ENCODE measurements at regions not wholly inside any gene's neighbourhood (a gene's known extent, or its start where the extent isn't known, plus 50 kb on each side); places are given as distances from the start of the nearest gene placed in this dataset.
A peak's percentile ranks its signal among the peaks of the same experiment; 100 is the strongest.

- no peak overlapping the region for H3K27ac ChIP-seq
- H3K4me3 ChIP-seq: no peak overlapping the region
- intact Hi-C loops (cut with DNase I): no loop called here
- DNase-seq (peak in 2 of 3 donors; percentile 18 to 22), ATAC-seq (no peak)
- TF ChIP-seq POLR2A (IDR thresholded peaks at IDR 0.05): no peak
- TF ChIP-seq, protein P1, sequence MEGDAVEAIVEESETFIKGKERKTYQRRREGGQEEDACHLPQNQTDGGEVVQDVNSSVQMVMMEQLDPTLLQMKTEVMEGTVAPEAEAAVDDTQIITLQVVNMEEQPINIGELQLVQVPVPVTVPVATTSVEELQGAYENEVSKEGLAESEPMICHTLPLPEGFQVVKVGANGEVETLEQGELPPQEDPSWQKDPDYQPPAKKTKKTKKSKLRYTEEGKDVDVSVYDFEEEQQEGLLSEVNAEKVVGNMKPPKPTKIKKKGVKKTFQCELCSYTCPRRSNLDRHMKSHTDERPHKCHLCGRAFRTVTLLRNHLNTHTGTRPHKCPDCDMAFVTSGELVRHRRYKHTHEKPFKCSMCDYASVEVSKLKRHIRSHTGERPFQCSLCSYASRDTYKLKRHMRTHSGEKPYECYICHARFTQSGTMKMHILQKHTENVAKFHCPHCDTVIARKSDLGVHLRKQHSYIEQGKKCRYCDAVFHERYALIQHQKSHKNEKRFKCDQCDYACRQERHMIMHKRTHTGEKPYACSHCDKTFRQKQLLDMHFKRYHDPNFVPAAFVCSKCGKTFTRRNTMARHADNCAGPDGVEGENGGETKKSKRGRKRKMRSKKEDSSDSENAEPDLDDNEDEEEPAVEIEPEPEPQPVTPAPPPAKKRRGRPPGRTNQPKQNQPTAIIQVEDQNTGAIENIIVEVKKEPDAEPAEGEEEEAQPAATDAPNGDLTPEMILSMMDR (IDR thresholded peaks at IDR 0.05): no peak
- no peaks in the 10 kb centered on the region for H3K36me3 ChIP-seq
- no peaks in the 10 kb centered on the region for H3K9me3 ChIP-seq
- H3K27me3 ChIP-seq: no peaks in the 10 kb centered on the region
- H3K4me1 ChIP-seq: no peaks in the 10 kb centered on the region
- 36% methylated on average over 6 of the region's 14 CpGs for WGBS (ENCODE audit: insufficient coverage, low coverage, low lambda C conversion rate, missing lambda C conversion rate)
Measured at GRCh38 chr1:5725855-5726585, 266.2 kb downstream of the NPHP4 start.

- TF ChIP-seq POLR2A (IDR thresholded peaks at IDR 0.05): no peak
- TF ChIP-seq, protein P1 (IDR thresholded peaks at IDR 0.05): no peak
- H3K9me3 ChIP-seq: no peaks in the 10 kb centered on the region
- no peaks in the 10 kb centered on the region for H3K36me3 ChIP-seq
- H3K27ac ChIP-seq: no peak overlapping the region
- H3K27me3 ChIP-seq: no peaks in the 10 kb centered on the region
- H3K4me1 ChIP-seq: no peaks in the 10 kb centered on the region
- peak in 1 of 3 donors; percentile 33 for DNase-seq
- WGBS (ENCODE audit: insufficient coverage, low coverage, low lambda C conversion rate, missing lambda C conversion rate): 66% methylated on average over 5 of the region's 13 CpGs
- ATAC-seq: no peak
- no peak overlapping the region for H3K4me3 ChIP-seq
- intact Hi-C loops (cut with DNase I): no loop called here
Measured at GRCh38 chr1:5725406-5725805, 266.8 kb downstream of the NPHP4 start.

- TF ChIP-seq, protein P1 (IDR thresholded peaks at IDR 0.05): no peak
- Histone ChIP-seq H3K27me3 (no peaks in the 10 kb centered on the region), H3K9me3 (no peaks in the 10 kb centered on the region), H3K4me1 (no peaks in the 10 kb centered on the region), H3K36me3 (no peaks in the 10 kb centered on the region), H3K4me3 (no peak overlapping the region), H3K27ac (no peak overlapping the region)
- DNase-seq (peak in 2 of 3 donors; percentile 12 to 27), ATAC-seq (no peak)
- 46% methylated on average over 3 of the region's 9 CpGs for WGBS (ENCODE audit: insufficient coverage, low coverage, low lambda C conversion rate, missing lambda C conversion rate)
- intact Hi-C loops (cut with DNase I): no loop called here
Measured at GRCh38 chr1:5724847-5725246, 267.4 kb downstream of the NPHP4 start.

DNA sequence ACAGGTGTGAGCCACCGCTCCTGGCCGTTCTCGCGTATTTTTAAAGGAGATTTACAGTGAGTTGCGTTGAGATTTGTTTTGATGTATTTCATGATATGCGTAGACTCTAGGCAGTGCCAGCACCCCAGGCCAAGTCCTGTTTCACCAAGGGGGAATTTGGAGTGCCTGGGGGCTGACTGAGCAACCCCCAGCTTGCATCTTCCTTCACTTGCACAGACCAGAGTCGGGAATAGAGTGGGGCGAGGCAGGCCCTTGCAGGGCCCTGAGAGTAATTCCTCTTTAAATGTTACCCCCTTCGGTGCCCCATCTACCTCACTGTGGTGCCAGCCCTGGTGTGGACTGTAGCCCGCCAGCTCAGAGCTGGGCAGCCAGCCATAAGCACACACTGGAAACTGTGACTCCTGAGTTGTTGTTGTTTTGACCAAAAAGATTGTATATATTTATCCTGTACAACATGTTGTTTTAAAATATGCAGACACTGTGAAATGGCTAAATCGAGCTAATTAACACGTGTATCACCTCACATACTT, 269.5 kb downstream of the NPHP4 start:
- H3K27ac ChIP-seq: no peak overlapping the region
- intact Hi-C loops (cut with DNase I): no loop called here
- H3K9me3 ChIP-seq: no peaks in the 10 kb centered on the region
- H3K4me3 ChIP-seq: no peak overlapping the region
- WGBS (ENCODE audit: insufficient coverage, low coverage, low lambda C conversion rate, missing lambda C conversion rate): 81% methylated on average over 9 of the region's 12 CpGs
- DNase-seq (peak in 2 of 3 donors; percentile 22 to 28), ATAC-seq (no peak)
- no peaks in the 10 kb centered on the region for H3K27me3 ChIP-seq
- no peak for TF ChIP-seq POLR2A (IDR thresholded peaks at IDR 0.05)
- TF ChIP-seq, protein P1 (IDR thresholded peaks at IDR 0.05): no peak
- no peaks in the 10 kb centered on the region for H3K36me3 ChIP-seq
- H3K4me1 ChIP-seq: no peaks in the 10 kb centered on the region

Measured in right lobe of liver (tissue), 6 donors.